ENCODE measurements at regions not wholly inside any gene's neighbourhood (a gene's known extent, or its start where the extent isn't known, plus 50 kb on each side); places are given as distances from the start of the nearest gene placed in this dataset.
"Not testable (repeated sequence)": the region's sequence is repeated elsewhere in the genome, so short reads cannot be mapped to it uniquely, and the experiment has no call there.

DNA sequence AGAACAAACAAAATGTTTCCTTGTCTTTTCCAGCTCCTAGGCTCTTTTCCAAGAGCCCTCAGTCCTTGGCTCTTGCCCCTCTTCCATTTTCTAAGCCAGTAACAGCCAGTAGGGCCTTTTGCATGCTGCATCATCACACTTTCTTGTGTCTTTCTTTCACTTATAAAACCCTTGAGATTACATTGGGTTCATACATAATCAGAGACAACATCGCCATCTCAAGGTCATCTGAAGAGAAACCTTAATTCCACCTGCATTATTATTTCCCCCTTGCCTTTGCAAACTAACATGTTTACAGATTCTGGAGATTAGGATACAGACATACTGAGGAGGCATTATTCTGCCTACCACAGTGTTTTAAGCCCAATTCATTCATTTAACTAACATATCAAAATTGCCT is 697.3 kb downstream of the TRIB2 start:
- DNase-seq (ENCODE audit: low read depth) = no peak

DNA sequence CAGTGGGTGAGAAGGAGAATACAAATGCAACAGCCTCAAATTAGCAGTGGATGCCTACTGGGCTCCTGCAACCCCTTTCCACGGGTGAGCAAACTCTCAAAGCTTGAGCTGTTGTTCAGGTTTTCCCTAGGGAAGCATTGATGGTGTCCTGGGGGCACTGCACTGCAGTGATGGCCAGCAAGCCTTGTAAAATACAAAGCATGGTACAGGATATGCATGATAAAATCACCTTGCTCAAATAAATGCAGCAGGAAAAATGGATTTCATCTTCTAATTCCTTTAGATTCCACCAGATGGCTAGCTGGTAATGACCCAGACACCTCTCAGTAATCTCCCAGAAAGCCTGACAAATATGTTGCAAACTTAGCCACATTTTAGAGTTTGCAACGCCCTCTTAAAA is 698.2 kb downstream of the TRIB2 start:
- DNase-seq (ENCODE audit: low read depth) = no peak

DNA sequence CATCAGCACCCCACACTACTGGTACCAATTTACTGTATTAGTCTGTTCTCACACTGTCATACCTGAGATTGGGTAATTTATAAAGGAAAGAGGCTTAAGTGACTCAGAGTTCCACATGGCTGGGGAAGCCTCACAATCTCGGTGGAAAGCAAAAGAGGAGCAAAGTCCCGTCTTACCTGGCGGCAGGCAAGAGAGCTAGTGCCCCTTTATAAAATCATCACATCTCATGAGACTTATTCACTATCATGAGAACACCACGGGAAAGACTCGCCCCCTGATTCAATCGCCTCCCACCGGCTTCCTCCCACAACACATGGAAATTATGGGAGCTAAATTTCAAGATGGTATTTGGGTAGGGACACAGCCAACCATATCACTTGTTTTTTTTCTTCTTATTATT is 717.2 kb downstream of the TRIB2 start:
- DNase-seq (ENCODE audit: low read depth) = no peak

DNA sequence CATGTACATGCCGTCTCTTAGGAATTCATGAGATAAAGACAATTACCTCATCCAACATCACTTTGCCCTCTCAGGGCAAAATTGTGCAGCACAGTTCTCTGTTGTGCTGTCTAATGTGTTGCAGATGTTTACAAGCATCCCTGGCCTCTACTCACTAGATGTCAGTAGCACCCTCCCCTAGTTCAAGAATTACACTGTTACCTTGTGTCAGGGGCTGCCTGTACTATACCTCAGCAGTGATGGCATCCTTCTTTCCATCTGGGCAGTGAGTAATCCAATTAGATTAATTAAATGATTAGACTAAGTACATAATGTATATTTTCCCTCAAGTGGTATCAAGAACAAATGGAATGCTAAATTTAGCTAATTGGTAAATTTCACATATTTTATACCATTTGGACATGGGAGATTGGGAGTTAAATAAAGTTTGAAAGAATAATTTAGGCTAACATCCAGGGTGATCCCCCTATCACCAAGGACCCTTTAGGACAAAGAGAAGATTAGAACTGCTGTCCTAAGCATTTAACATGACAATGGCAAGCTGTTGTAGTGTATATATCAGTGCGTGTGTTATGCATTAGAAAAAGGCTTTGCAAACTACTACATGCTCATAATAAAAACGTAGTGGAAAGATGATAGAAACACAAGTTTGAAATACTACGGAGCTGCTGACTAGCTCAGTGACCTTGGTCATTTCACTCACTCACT is 727.0 kb downstream of the TRIB2 start:
- not testable (repeated sequence) for DNase-seq (ENCODE audit: low read depth)

DNA sequence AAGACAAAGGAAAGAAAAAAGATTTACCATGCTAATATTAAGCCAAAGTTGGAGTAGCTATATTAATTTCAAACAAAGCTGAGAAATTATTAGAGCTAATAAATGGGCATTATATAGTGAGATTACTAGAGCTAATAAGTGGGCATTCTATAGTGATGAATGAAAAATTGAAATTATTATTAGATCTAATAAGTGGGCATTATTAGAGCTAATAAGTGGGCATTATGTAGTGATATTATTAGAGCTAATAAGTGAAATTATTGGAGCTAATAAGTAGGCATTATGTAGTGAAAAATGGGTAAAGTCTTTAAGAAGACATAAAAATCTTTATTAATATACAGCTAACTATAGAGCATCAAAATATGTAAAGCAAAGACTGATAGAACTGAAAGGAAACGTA is 745.7 kb downstream of the TRIB2 start:
- DNase-seq (ENCODE audit: low read depth) = no peak

DNA sequence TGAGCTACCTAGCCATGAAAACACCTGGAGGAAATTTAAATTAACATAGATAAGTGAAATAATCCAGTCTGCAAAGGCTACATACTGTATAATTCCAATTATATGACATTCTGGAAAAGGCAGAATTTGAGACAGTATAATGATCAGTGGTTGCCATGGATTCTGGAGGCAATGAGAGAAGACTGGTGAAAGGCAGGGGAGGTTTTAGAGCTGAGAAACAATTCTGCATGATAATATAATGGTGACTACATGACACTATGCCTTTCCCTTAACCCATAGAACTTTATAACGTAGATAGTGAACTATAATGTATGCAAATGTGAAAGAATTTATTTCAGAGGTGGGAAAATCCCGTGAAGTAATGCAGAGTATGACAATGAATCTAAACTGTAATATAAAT is 749.3 kb downstream of the TRIB2 start:
- DNase-seq (ENCODE audit: low read depth) = no peak

DNA sequence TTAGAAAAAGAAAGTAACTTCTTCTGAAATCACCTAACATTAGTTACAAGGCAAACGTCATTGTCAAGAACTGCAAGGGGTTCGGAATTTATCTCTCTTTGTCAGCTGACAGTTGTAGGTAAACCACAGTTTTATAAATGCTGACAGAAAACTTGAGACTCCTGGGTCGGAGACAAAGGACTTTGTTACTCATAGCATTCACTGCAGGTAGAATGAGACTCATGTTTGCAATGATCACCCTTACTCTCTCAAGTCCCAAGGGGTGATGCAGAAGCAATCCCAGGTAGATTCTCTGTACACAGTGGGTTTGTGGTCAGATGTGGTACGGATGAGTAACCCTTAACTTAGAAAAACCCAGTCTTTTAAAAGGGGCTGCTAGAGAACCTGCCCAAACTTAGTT is 757.8 kb downstream of the TRIB2 start:
- no peak for DNase-seq (ENCODE audit: low read depth)

DNA sequence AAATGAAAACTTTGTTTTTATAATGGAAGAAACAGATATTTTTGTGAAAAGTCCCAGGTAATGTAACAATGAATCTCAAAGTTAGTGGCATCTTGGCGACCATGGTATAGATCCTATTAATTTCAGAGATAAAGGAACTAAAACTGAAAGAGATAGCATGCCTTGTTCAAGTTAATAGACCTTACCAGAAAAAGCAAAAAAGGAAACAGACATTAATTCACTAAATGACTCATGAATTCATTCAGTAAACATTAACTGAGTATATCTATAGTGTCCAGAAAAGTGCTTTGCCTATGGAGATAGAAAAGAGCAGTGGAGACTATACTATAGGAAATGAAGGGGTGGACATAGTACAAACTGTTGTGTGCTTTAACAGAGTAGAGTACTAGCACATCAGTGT is 763.3 kb downstream of the TRIB2 start:
- DNase-seq (ENCODE audit: low read depth) = no peak

DNA sequence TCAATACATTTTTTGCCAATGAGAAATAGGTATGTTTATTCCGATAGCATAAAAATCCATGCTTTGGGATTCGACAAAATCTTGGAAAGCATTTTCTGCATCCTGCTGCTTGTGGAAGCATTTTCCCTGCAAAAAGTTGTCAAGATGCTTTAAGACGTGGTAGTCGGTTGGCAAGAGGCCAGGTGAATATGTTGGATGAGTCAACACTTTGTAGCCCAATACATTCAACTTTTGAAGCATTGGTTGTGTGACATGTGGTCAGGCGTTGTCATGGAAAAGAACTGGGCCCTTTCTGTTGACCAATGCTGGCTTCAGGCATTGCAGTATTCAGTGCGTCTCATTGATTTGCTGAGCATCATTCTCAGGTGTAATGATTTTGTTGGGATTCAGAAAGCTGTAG is 764.5 kb downstream of the TRIB2 start:
- DNase-seq (ENCODE audit: low read depth) = no peak

DNA sequence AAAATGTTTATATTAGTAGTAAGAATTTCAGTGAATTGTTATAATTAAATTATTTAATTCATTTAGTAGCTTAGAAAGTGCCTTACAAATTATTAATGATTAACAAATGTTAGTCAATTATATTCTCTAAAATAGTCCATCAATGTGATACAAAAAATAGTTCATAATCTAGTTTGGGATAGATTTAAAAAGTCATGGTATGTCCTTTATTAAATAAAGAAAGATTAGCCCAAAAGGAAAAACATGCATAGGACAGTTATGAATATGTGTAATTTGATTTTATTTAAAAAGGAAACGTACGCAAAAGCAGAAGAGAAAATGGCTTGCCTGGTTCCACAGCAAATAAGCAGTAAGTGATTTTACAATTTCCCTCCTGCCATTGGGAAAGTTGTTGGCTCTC is 768.5 kb downstream of the TRIB2 start:
- no peak for DNase-seq (ENCODE audit: low read depth)

DNA sequence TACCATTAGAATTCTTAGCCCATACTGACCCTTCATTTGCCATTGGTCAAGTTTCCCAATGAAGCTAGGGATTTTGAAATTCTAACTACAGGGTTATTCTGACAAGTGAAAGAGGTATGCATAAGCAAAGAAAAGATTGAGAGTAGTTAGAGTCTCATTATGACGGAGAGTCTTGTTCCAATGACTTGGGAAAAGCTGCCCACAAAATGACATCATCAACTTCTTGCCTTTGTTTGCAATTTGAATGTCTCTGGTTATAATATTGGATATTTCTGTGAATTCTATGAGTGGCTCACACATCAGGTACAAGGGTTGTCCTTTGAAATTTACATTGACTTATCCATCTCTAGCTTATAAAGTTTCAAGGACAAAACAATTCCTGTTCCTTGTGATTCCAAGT is 772.2 kb downstream of the TRIB2 start:
- no peak for DNase-seq (ENCODE audit: low read depth)

DNA sequence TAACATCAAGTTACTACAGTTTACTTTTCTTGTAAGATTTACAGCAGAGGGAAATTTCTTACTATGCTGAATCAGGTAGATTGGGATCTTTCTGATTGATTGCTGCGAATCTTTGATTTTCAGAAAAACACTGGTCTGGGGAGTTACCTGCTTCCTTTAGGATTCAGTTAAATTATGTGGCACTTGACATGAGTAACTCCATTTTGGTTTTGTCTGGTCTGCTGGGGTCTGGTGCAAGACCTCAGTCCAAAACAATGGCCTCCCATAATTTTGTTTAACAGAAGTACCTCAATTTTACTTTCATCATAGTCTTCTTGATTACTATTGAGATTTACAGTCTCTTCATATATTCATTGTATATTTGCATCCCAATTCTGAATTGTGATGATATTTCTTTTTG is 775.5 kb downstream of the TRIB2 start:
- no peak for DNase-seq (ENCODE audit: low read depth)

DNA sequence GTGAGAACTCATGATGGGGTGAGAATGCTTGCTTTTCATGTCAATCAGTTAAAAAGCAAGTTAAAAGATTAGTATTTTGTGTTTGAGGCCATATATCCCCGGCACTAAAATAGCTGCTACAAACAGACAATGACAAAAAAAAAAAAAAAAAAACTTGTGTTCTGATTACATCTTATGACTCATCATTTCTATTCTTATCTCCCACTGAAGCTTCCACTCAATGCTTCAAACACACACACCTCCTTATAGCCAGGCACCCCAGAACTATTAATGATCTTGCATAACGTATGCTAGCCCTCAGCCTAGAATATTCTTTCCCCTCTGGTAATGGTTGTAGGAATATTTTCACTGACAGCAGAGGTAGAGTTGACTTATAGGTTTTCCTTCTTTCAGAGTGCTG is 778.3 kb downstream of the TRIB2 start:
- no peak for DNase-seq (ENCODE audit: low read depth)

DNA sequence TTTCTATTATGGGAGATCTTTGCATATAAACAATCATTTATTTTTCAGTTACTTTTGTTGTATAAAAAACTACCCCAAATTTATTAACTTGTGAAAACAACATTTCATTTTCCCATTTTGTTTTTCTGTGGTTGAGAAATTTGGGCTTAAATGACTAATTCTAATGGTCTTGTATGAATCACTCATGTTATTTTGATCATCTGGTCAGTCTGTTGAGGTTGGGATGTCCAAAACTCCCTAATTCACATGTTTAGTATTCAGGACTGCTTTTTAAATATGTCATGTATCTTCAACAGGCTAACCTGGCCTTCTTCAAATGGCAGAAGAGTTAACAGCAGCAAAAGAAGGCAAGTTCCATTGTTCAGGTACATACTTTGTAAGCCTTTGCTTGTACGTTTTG is 788.1 kb downstream of the TRIB2 start:
- DNase-seq (ENCODE audit: low read depth) = no peak

DNA sequence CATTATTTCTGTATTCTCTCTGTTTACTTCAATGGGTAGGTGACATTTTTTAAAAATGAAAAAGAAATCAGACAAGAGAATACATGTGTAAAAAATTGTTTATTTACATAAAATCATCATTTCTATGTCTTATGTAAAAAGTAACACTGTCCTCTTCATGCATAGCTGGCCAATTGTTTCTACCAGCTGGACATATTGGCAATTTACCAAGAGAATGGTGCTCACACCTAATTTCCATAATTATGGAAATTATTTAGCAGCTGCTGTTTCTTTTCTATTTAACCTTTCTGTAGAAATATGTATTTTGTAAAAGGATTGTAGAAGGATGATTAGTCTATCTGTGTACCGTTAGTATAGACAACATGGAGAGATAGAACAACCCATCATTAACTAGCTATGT is 791.9 kb downstream of the TRIB2 start:
- DNase-seq (ENCODE audit: low read depth) = no peak

DNA sequence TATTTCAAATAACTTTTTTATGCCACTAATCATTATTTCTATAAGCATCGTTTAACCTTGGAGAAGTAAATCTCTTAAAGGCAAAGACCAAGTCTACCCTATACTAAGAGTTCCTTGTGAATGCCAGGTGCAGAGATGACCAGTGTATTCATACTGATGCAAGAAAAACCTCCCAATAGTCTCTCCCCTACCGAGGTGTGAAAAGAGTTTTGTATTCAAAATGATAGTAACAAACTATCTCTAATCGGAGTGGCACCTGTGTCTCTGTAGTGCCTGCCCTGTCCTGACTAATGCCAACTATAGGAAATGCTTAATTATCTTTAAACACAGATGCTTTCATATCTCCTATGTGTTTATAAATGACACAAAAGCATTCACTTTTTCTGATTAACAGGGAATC is 798.5 kb downstream of the TRIB2 start:
- no peak for DNase-seq (ENCODE audit: low read depth)

DNA sequence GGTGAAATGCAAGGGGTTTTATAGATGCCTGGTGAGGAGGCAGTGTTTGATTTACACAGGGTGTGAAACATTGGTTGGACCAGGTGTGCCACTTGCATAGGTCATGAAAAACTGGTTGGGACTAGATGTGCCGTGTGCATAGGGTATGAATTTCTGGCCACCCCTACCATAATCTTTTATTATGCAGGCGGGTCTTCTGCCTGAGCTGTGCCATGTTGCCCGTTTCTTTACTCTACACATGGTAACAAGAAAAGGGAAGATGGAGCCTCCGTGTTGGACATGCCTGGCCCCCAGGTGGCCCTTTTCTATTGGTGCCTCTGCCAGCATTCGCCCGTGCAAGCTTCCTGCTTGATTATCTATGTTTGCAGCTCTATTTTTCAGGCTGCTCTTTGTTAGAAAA is 805.4 kb downstream of the TRIB2 start:
- no peak for DNase-seq (ENCODE audit: low read depth)

DNA sequence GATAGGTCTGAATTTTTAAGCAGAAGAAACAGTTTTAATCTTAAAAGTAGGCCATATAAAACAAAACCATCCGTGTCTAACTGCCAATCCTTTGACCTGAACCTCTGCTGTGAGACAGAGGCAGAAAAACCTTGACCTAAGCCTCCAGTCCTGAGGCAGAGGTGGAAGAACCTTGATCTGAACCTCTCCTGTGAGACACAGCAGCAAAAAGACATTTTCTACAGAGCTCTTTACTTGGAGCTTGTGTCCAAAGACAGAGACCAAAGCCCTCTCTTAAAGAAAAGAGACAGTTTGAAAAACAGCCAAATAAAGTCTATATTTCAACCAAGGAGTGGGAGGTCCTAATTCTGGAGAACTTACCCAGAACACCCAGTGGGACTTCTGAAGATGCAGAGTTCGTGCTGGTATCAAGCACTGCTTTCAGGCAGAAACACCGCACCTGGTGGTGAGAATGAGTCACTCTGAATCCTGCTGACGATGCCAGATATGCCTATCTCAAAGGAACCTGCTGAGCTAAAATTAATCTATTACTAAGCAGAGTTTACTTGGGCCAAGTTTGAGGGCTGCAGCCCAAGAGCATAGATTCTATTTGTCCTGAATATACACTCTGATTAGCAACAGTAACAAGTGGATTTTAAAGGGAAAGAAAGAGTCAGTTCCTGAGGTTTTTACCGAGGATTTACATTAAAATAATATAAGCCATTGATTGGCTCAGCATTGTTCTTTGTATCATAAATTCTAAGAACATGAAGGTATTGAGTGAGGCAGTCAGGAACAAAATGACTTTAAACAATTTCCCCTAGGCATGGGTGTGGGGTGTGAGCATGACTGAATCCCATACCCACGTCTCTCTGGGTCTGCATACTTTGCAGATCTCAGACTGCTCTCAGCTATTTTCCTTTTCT is 806.4 kb downstream of the TRIB2 start:
- no peak for DNase-seq (ENCODE audit: low read depth)

DNA sequence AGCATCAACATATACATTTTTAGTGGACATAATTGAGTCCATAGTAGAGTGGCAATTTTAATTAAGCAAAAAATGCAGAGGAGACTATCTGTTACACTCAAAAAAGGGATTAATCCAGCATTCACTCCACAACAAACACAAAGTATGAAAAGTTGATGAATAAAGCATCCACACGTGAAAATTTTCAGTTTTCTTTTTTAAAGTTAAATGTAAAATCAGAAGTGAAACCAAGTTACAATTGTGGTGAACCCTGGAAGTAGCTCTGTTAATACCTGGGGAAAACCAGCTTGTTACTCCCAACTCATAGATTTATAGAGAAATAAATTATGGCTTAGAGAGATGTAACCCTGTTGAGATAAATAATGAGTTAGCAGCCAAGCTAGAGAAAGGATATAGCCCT is 807.8 kb downstream of the TRIB2 start:
- DNase-seq (ENCODE audit: low read depth) = no peak

DNA sequence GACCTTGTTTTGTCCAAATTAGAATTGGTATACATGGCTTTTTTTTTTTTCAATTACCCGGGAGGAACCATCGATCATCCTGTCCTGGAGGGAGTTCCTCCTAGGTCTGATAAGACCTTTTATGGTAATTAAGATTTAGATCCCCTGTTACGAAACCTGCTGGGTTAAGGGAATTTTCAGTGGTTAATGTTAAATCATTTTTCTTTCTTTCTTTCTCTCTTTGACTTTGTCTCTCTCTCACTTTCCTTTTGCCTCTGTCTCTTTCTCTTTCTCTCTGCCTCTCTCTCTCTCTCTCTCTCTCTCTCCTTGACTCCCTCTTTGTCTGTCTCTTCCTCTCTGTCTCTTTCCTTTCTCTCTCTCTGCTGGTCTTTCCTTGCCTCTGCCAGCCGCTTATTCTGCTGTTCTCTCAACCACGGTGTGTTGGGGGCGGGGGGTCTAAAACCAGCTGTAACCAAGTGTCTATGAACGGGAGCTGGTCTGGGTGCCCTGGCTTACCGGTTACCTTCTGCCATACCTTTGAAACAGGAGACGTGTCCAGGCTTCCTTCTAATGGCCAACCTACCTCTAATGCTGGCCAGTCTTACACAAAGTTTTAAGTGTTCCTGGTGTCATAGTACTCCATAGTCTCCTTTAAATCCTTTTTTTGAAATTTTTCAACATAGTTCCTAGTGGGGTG is 815.1 kb downstream of the TRIB2 start:
- DNase-seq (ENCODE audit: low read depth) = not testable (repeated sequence)

DNA sequence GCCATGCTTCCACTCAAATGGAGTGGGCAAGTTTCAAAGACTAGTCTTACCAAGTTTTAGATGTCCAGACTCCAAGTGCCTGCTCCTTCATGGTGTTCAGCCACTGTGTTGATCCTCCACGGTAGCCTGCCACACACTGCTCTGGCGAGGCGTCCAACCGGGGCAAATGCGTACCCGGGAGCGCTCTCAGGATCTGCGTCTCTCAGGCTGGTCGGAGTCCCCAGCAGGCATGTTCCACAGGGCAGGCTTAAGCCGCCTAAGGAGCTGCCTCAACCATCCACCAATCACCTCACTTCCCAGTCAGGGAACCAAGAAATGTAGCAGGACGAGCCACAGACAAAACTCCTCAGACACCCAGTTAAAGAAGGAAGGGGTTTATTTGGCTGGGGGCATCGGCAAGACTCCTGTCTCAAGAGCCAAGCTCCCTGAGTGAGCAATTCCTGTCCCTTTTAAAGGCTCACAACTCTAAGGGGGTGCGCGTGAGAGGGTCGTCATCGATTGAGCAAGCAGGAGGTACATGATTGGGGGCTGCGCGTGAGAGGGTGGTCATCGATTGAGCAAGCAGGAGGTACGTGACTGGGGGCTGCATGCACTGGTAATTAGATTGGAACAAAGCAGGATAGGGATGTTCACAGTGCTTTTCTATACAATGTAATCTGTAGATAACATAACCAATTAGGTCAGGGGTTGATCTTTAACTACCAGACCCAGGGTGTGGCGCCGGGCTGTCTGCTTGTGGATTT is 816.2 kb downstream of the TRIB2 start:
- DNase-seq (ENCODE audit: low read depth) = not testable (repeated sequence)

DNA sequence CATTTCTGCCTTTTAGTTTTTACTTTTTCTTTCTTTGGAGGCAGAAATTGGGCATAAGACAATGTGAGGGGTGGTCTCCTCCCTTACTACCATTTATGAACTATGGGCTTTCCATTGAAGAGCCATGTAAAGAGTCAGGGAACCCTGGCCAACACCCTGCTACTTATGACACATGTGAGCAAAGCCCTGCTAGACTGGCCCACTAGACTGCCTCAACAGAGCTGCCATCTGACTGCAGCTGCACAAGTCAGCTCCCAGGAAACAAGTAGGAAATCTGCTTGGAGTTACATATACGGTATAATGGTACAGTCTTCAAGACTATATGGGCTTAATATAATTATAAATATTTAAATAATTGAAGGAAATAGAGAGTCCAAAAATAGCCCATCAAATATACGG is 816.8 kb downstream of the TRIB2 start:
- no peak for DNase-seq (ENCODE audit: low read depth)
